NCI-H345 treated with DMSO at 0.1 percent for 48 hours (cell line): ENCODE measurements at regions not wholly inside any gene's neighbourhood (a gene's known extent, or its start where the extent isn't known, plus 50 kb on each side); places are given as distances from the start of the nearest gene placed in this dataset.
"Not testable (repeated sequence)": the region's sequence is repeated elsewhere in the genome, so short reads cannot be mapped to it uniquely, and the experiment has no call there.

ENCODE experiments used
- DNase-seq: peaks from one replicate; lab custom pipeline; 2025; ENCODE audit not compliant: unreplicated experiment; lab: John Stamatoyannopoulos, UW

DNA sequence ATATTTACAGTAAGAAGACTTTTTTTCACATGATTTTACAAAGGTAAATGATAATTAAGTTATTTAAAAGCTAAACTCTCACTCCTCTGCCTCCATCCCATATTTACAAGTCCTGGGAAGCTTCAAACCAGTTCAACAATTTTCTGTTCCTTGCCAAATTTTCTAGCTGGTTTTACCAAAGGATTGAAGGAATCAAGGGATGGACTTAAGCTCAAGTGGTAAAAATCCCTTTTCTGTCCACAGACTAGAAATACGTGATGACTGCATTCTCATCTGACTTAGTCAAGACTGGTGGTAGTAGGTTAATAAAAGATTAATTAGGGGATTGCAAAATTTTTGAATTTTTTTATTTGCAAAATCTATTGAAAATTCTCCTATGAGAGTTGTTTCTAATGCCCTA, 297.3 kb downstream of the MTX2 start:
- no peak for DNase-seq

DNA sequence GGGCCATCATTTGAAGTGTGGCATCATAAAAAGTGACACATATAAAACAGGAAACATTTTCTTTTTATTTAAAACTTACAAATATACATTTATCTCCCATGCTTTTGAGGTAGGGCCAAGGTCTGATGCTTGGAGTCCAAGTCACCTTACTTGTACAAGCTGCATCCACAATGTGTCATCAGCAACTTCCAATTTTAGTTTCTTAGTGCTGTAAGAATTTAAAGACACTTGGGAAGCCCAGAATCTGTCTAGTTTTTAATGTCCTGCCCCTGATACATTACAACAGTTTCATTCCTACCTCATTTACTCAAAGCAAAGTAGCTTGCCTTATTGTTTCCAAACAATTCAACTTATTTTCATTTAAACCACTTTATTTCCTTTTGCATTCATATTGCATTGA, 297.7 kb downstream of the MTX2 start:
- DNase-seq, result no peak

DNA sequence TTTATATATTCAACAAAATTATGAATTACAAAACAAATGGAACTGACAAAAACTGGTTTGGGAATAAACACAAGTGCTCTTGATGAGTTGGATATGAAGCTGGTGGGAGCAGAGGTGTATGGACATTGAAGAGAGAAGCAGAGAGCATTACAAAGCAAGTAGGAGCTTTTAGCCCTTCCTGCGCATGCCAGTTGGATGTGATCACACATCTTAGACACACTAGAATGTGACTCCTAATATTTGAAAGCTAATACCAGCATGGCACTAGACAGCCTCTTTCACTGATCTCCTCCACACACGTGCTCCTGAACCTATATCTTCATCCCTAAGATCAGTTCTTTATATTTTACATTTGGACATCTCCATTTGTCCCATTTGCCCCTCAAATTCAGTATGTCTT, 298.1 kb downstream of the MTX2 start:
- no peak for DNase-seq

DNA sequence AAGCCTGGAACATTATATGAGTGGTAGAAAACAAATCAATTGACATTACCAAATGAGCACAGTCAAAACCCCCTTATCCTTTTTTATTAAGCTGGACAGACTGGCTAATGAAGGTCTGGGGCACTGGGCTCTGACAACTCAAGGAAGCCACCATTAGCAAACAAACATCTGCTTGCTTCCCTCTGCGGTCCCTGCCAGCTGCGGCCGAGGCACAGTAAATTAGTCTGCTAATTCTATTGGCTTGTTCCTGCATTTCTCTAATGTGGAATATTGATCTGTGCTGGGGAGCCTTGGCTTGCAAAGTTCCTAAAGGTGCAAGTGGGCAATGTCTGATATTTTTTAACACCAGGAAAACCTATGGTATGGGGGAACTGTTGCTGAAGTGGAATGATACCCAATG, 300.3 kb downstream of the MTX2 start:
- DNase-seq, result no peak

DNA sequence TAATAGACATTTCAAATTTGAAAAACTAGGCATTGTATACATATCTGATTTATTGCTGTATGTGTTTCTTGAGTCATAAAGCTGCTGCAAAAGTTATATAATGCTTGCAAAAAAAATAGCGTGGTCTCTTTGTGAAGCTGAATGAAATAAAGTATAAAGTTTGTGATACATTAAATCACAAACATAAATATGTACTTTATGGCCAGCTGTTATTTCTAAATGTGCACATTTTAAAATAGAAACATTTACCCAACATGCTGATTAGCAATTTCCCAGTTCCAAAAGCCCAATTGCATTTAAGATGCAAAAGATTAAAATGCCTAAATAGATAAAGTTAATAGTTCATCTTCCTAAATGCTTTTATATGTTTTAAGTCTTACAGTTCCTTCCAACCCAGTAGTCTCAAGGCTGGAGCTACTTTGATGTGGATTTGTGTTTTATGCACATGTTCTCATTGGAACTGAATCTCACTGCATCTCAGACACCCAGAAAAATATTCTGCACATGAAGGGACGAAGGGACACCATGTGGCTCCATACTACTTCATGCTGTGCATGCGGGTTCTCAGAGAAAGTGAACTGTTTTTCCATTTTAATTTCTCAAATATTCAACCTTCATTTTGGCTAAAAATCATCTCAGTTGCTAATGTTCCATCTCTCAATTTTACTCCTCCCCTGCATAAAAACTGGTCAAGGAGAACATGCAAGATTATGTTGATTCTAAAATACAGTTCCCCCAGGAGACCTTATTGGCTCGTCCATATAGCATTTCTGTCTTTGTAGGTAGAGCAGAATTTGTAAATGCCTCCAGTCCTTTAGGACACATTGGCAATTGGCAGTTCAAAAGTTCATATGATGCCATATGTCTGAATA, 304.6 kb downstream of the MTX2 start:
- no peak for DNase-seq

DNA sequence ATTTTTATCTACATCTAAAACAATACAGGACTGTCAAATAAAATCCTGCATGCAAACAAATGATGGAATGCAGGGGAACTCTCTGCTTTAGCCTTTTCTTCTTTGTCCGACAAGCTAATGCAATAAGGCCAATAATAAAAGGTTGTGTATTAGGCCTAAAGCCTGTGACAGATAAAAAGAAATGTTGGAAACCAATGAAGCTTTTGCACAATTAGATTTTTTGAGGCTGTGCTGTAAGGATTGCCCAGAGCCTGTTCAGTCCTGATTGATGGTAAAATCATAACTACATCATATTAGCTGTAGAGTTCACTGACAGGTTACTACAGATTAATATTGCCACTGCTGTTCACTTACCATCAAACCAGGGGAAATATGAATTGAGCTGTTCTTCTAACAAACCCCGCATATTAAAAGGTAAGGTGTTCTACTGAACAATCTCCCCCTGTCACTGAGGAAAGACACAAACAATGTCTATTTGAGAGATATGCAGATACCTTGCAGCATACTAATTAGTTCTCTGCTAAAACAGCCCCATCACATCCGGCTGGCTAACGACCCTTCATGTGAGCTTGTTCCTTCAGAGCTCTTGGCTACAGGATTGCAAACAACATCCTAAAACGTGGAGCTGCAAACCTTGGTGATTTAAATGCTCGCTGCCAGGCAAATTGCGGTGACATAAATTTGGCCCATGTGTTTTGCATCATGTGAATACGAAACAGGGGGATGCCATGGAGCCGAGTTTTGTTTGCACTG, 305.4 kb downstream of the MTX2 start:
- no peak for DNase-seq

DNA sequence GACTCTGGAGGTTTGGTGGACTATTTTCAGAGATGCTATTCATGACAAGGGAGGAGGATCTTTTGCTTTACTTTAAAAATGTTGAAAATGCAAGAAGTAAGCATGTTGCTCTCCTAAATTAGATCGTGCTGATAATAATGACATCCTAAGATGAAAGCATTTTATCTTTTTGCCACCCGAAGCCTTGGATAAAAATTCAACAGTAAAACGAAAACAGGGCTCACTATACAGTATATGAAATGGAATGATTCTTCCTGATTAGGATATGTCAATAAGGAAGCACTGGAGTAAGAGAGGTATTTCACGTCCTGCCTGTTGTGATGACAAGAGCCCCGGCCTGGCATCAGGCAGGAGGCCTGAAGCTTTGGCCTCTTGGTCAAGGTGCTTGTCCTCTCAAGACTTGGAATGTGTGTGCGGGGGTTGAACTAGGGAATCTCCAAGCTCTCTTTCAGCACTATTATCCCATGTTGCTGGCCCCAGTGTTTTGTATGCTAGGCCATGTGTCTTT, 306.0 kb downstream of the MTX2 start:
- DNase-seq, result no peak

DNA sequence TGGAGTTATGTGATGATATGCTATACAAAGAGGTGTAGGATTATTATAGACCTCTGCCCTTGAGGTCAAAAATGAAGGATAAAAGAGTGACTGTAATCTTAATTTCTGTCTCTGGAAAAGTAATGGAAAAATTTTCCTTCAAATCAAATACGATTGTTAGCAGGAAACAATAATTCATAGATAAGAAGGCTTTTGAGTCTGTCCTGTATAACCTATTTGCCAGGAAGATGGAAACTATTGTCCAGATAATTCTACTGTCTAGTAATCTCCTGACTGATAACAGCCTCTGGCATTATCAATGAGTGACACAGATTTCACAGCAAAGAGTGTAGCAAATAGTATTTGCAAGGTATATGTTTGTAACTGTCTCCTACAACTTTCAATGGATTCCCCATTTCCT, 307.8 kb downstream of the MTX2 start:
- no peak for DNase-seq

DNA sequence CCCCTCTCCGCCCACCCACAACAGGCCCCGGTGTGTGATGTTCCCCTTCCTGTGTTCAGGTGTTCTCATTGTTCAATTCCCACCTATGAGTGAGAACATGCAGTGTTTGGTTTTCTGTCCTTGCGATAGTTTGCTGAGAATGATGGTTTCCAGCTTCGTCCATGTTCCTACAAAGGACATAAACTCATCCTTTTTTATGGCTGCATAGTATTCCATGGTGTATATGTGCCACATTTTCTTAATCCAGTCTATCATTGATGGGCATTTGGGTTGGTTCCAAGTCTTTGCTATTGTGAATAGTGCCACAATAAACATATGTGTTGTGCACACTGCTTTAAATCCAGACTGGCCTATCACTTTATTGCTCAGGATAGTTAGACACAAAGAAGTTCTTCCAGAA, 309.1 kb downstream of the MTX2 start:
- not testable (repeated sequence) for DNase-seq

DNA sequence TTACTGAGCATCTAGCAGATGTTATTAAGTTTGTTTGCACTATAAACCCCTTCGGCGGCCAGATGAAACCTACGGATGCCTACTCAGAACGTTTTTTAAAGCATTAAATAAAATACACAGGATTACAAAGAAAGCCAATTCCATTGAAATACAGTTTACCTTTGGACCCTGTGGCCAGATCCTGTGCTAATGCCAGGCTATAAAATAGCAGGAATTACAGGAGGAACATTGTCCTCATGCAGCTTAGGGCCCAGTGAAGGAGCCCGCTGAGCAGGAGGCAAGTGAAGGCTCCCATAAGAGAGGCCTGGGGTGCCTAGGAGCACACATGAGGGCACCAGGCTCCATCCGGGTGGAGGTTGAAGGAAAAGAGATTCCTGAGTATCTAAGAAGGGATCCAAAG, 310.4 kb downstream of the MTX2 start:
- no peak for DNase-seq

DNA sequence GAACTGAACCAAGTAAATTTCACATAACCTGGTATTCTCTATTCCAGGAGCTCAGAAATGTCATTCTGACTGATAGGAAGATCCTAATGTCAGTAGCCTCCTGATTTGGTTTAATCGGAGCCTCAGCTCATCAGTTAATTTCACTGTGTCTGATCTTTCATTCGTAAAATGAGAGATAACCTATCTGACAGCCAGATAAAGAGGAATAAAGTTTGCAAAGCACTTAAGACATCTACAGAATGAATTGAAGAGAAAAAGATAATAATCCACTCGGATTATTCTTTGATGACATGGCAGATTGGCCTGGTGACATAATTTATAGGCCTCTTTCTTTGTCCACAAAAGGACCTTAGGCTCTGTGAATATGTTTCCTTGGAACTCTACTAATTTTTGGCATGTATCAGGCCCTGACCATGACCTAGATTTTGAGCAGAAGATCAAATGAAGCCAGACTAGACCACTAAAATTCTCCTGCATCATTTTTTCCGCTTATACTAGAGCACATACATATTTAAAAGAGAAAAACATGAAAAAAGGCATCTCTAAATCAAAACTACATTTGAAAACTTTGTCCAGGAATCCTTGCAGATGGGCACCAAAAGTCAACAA, 312.4 kb downstream of the MTX2 start:
- DNase-seq, result no peak

DNA sequence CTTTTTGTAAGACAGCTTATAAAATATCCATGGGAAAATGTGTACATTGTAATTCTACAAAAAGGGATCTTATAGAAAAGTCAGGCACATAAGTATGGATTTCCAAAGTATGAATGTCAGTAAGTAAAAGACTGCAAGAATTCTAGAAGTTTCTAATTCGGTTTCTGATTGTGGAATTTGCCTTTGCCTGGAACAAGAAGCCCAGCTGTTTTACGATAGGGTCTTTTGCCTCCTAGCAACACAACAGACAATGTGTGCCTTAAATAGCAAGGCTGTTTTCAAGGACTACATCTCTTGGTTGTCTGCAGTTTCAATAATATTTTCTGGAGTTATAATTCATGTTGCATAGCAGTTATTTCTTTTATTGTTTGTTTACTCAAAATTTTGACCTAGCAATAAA, 312.9 kb downstream of the MTX2 start:
- DNase-seq, result no peak

DNA sequence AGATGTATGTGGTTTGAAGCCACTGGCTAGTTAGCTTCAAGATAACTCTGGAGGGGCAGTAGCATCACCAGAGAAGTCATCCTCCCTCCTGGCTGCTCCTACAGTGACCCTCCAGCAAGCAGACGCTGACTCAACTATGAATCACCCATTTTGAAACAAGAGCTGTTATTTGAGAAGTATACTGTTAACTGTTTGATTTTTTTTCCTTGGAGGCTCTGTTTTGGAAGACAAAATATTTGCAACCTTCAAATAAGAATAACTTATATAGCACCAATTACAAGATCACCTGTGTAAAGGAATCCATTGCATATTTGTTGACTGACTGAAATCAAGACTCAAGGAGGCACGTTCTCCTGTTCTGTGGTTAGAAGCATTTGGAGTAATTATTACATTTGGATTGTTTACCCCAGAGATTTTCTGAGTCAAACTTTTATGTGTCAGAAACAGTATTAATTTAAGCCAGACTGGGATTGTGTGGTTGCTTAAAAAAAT, 313.8 kb downstream of the MTX2 start:
- DNase-seq, result no peak

DNA sequence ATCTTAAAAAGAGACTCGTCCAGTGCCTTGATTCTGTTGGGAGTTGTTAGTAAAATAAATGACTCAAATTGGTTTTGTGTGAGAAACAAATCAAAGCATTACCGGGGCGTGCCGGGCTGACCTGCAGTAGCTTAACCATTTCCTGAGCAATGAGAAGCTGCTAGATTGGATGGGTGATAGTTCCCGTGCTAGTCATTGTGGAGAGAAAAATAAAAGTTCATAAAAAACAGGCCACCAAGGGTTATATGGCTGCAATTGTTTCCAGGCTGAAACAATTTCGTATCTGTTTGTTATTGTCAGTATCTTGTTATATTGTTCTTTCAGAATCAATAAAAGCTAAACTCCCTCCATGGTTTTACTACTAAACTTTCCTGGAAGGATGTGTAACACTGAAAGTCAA, 314.4 kb downstream of the MTX2 start:
- DNase-seq, result no peak

DNA sequence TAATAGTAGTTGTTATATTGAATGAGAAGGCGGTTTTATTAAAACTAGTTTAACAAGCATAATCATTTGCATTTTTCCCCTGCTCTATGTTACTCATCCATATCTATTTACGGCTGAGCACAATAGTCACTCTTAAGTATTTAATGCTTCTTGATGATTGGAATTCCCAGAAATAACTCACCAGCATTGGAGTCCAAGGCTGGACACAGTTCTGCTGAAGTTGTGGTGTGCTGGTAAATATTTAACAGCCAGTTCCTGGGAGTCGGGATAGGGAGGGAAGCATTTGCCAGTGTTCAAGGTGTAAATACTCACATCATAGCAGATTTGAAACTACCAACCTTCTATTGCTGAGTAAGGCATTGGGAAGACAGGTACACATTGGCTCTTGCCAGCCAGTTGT, 315.1 kb downstream of the MTX2 start:
- DNase-seq, result no peak

DNA sequence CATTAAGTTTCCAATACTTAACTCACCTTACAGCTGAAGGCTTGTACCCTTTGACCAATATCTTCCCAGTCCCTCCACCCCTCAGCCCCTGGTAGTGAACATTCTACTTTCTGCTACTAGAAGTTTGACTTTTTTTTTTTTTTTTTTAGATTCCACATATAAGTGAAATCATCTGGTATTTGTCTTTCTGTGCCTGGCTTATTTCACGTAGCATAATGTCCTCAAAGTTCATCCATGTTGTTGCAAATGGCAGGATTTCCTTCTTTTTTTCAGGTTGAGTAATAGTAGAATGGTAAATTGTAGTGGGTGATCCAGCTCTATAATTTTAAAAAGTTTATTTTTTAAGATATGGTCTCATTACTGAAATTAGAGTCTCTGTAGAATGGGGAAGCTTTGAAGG, 316.0 kb downstream of the MTX2 start:
- DNase-seq, result no peak

DNA sequence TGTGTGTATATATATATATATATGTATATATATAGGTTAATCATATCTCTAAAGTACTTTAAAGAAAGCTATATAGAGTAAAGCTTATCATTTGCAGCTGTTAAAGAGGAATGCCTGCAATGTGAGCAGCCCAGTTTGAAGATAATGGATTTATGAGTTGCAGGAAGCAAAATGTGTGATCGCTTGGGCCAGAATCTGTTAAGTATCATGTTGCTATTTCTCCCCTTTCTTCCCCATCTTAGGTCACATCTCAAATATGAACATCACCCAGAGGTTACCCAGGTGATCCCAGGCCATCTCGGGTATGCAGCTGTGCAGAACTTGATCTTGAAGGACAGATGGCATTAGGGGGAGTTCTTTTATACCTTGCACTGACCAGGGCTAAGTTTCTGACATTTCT, 316.5 kb downstream of the MTX2 start:
- DNase-seq, result no peak

DNA sequence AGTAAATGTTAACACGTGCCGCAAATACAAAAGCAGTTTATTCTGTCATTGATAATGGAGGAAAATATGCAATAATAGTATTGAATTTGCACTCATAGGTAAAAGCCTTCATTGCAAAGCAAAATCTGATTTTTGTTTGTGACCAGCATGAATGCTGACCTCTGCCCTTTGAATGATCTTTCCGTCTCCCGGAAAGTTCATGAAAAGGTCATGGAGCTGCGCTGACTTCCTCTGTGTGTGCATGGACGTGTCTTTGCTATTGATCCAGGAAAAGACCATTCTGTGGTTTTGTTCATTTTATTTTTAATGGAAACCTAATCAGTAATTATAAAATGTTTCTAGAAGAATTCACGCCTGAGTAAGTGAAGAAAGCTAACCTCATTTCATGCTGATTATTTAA, 320.0 kb downstream of the MTX2 start:
- no peak for DNase-seq

DNA sequence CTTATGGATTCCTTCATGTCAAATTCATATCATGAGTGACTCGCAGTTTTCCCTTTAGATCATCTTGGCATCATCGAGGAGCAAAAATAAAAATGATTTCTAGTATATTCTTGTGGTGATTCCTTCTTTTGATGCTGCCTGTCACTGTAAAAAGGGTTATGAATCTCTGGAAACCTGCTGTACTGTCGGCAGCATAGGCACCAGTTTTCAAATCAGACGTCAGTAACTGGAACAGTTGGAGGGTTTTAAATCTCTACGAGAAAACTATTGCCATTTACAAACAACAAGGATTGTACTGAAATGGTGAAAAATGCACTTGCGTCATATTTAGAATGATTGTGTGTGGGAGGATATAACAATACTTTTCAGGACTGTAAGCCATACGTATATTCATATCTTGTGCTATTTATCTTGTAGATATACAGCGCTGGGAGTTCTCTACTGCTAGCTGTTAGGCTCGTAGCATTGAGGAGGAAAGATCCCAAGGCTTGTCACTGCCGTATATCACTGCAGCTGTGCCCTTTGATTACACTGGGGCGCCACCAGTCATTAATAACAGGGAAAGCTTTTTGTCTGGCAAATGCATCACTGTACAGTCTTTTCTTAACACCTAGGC, 320.7 kb downstream of the MTX2 start:
- no peak for DNase-seq

DNA sequence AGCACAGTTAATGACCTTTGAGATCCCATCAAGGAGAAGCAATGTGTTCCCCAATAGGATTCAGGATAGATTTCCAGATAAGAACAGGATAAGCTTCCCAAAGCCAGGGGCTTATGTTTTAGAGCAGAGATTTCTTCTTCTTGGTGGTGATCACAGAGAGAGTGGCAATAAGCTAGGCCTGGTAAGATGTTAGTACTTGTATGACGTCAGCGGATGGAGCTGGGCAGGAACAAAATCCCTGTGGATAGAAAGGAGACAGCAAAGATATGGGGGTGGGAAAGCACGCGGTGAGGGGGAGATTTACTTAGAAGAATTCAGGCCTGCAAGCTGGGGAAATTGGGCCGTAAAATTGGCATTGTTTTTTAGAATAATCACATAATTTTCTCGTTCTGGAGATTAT, 323.0 kb downstream of the MTX2 start:
- no peak for DNase-seq

DNA sequence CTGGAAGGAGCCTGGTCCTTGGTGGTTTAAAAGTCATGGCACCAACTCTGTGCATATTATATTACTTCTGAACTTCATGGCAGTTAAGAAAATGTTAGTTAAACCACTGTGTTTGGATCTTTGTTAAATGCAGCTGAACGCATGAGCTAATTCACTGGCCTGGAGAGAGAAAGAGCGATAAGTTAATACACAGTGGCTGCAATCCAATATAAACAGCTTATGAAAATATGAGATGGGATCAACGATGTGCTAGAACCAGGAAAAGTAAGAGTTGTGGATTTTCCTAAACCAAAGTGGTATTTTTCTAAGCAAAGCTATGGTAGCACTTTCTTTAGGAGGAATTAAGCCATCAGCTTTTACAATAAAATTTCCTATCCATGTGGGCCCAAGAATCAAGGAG, 326.7 kb downstream of the MTX2 start:
- no peak for DNase-seq
